ENCODE measurements at regions not wholly inside any gene's neighbourhood (a gene's known extent, or its start where the extent isn't known, plus 50 kb on each side); places are given as distances from the start of the nearest gene placed in this dataset.

DNA sequence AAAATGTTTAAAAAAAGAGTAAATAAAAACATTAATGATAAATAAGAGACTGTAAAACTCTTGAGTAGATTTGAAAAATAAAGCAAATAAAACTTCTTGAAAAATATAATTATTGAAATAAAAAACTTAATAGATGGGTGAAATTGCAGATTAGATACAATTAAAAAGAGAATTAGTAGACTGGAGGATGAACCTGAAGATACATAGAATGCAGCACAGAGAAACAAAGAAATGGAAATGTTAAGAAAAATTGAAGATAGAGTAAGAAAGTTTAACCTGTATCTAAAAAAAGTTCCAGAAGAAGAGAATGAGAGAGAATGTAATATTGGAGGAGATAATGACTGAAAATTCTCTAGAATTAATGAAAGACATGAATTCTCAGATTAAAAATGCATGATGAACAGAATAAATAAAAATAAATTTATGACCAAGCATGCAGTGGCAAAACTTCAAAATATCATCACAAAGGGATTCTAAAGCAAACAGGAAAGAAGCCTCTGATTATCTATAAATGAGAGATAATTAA, 438.1 kb upstream of the CLINT1 start:
- no peak overlapping the region for H3K27ac Mint-ChIP-seq (ENCODE audit: unreplicated experiment)
- H3K9me3 Mint-ChIP-seq: peaks cover 5% of the 10 kb centered on the region
- no peak for DNase-seq (ENCODE audit: low read depth, low spot score)
- H3K4me3 Mint-ChIP-seq: no peak overlapping the region
- H3K27me3 Mint-ChIP-seq (ENCODE audit: low read depth): no peaks in the 10 kb centered on the region
- H3K4me1 Mint-ChIP-seq: no peaks in the 10 kb centered on the region
- TF ChIP-seq, protein P1, sequence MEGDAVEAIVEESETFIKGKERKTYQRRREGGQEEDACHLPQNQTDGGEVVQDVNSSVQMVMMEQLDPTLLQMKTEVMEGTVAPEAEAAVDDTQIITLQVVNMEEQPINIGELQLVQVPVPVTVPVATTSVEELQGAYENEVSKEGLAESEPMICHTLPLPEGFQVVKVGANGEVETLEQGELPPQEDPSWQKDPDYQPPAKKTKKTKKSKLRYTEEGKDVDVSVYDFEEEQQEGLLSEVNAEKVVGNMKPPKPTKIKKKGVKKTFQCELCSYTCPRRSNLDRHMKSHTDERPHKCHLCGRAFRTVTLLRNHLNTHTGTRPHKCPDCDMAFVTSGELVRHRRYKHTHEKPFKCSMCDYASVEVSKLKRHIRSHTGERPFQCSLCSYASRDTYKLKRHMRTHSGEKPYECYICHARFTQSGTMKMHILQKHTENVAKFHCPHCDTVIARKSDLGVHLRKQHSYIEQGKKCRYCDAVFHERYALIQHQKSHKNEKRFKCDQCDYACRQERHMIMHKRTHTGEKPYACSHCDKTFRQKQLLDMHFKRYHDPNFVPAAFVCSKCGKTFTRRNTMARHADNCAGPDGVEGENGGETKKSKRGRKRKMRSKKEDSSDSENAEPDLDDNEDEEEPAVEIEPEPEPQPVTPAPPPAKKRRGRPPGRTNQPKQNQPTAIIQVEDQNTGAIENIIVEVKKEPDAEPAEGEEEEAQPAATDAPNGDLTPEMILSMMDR (conservative IDR thresholded peaks at IDR 0.05): no peak
- H3K36me3 Mint-ChIP-seq (ENCODE audit: low read depth): peaks cover 4% of the 10 kb centered on the region

DNA sequence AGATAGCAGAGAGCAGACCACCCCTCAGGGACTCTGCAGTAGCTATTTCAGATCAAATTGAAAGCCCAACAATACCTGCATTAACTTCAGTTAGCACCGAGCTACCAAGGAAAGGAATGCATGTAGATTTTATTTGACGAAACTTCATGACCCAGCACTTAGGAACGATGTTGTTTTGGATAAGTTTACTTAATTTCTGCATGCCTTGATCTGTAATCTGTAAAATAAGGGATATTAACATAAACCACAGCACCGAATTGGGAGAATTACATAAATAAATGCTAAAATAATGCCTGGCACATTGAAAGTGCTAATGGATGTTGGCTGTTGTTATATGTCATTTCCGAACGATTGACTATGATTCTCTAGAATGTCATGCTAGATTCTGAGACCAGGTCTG, 435.8 kb upstream of the CLINT1 start:
- Mint-ChIP-seq H3K27me3 (ENCODE audit: low read depth) (no peaks in the 10 kb centered on the region), H3K4me1 (peaks cover 6% of the 10 kb centered on the region)
- TF ChIP-seq, protein P1 (conservative IDR thresholded peaks at IDR 0.05): no peak

DNA sequence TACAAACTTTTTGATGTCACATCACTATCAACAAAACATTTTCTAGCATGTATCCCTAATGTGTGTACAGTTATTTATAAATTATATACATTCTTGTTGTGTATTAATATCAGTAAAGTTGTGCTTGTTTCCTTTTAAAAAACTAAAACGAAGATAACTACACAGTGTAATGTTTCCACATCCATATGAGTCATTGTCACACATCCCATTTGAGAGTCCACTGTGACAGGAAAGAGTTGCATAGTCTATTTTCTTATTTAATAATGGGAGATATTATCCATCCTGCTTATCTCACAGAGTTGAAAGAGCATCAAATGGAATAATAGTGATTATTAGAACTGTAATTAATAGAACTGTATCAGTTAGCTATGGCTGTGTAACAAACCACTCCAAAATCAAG, 434.0 kb upstream of the CLINT1 start:
- H3K9me3 Mint-ChIP-seq: peaks cover 9% of the 10 kb centered on the region
- DNase-seq (ENCODE audit: low read depth, low spot score): no peak
- no peak overlapping the region for H3K4me3 Mint-ChIP-seq
- H3K27ac Mint-ChIP-seq (ENCODE audit: unreplicated experiment): no peak overlapping the region
- H3K36me3 Mint-ChIP-seq (ENCODE audit: low read depth): peaks cover 4% of the 10 kb centered on the region
- H3K27me3 Mint-ChIP-seq (ENCODE audit: low read depth): no peaks in the 10 kb centered on the region
- H3K4me1 Mint-ChIP-seq: peaks cover 8% of the 10 kb centered on the region
- TF ChIP-seq, protein P1 (conservative IDR thresholded peaks at IDR 0.05): no peak

More for the DNA sequence above, 435.8 kb upstream of the CLINT1 start:
- Mint-ChIP-seq H3K27ac (ENCODE audit: unreplicated experiment) (no peak overlapping the region), H3K36me3 (ENCODE audit: low read depth) (peaks cover 4% of the 10 kb centered on the region), H3K9me3 (peaks cover 5% of the 10 kb centered on the region), H3K4me3 (no peak overlapping the region)
- no peak for DNase-seq (ENCODE audit: low read depth, low spot score)

DNA sequence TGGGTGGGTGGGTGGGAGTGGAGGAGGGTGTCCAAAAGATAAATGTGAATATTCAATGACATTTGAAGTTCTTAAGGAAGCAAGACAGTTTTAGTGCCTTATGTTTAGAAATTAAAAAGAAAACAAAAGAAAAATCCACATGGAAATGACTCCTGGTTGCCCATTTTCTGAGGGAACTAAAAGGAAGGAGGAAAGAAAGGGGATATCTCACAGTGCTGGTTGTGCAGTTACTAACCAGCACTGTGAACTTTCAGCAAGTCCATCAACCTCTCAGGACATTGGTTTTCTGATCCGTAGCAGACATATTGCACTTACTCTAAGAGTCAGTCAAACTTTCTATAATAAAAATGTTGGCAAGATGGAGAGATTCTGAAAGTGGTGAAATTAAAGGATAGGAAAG, 431.0 kb upstream of the CLINT1 start:
- no peak overlapping the region for H3K27ac Mint-ChIP-seq (ENCODE audit: unreplicated experiment)
- peaks cover 4% of the 10 kb centered on the region for H3K9me3 Mint-ChIP-seq
- no peaks in the 10 kb centered on the region for H3K36me3 Mint-ChIP-seq (ENCODE audit: low read depth)
- peaks cover 12% of the 10 kb centered on the region for H3K4me1 Mint-ChIP-seq
- no peaks in the 10 kb centered on the region for H3K27me3 Mint-ChIP-seq (ENCODE audit: low read depth)
- TF ChIP-seq, protein P1 (conservative IDR thresholded peaks at IDR 0.05): no peak
- no peak overlapping the region for H3K4me3 Mint-ChIP-seq
- no peak for DNase-seq (ENCODE audit: low read depth, low spot score)

DNA sequence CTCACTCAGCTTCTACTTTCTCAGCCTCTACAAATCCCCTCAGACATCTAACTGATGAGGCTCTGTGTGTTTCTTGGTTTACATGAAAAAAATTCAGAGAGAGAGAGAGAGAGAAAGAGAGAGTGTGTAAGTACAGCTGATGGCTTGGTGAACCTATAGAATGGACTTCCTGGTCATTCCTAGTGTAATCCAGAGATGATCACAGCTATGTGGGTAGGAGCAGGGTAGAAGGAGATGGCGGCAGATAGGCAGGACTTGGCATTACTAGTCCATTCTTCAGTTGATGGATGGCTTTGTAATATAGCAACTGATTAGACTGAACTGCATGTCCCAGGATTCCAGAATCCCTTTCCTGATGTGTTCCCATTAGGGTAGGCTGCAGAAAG, 429.3 kb upstream of the CLINT1 start:
- Mint-ChIP-seq H3K27ac (ENCODE audit: unreplicated experiment) (no peak overlapping the region), H3K4me3 (no peak overlapping the region), H3K36me3 (ENCODE audit: low read depth) (no peaks in the 10 kb centered on the region), H3K9me3 (peaks cover 4% of the 10 kb centered on the region), H3K4me1 (peaks cover 12% of the 10 kb centered on the region), H3K27me3 (ENCODE audit: low read depth) (no peaks in the 10 kb centered on the region)
- DNase-seq (ENCODE audit: low read depth, low spot score): no peak
- TF ChIP-seq, protein P1 (conservative IDR thresholded peaks at IDR 0.05): no peak

Data from neural crest cell (in vitro differentiated cells).